Endodermal cell (in vitro differentiated cells): ENCODE measurements at regions not wholly inside any gene's neighbourhood (a gene's known extent, or its start where the extent isn't known, plus 50 kb on each side); places are given as distances from the start of the nearest gene placed in this dataset.

ENCODE experiments used
- DNase-seq: peaks from one replicate; pipeline ENCODE4 v3.0.0-alpha.2; 2017
- H3K27ac ChIP-seq: 2 replicates; pipeline ENCODE4 v1.5.1; 2013; ENCODE audit warnings: mild to moderate bottlenecking, low read depth, low read length, moderate library complexity
- H3K27me3 ChIP-seq: 2 replicates; pipeline ENCODE4 v1.6.1; 2013; ENCODE audit warnings: mild to moderate bottlenecking, low read length, moderate library complexity; ENCODE audit not compliant: insufficient read depth, control insufficient read depth, poor library complexity, severe bottlenecking
- H3K36me3 ChIP-seq: 2 replicates; pipeline ENCODE4 v1.7.0; 2013; ENCODE audit warnings: mild to moderate bottlenecking, low read length, moderate library complexity; ENCODE audit not compliant: control insufficient read depth, insufficient read depth
- H3K4me1 ChIP-seq: one replicate; pipeline ENCODE4 v1.7.0; 2013; ENCODE audit warnings: low read length; ENCODE audit not compliant: control insufficient read depth, insufficient read depth
- H3K4me3 ChIP-seq: 2 replicates; pipeline ENCODE4 v1.5.1; 2013; ENCODE audit warnings: mild to moderate bottlenecking, low read length, moderate library complexity
- H3K9ac ChIP-seq: 2 replicates; pipeline ENCODE4 v1.6.1; 2013; ENCODE audit warnings: mild to moderate bottlenecking, low read length, moderate library complexity; ENCODE audit not compliant: poor library complexity, severe bottlenecking; ENCODE audit errors: extremely low read depth
- H3K9me3 ChIP-seq: 2 replicates; pipeline ENCODE4 v1.6.1; 2013; ENCODE audit warnings: mild to moderate bottlenecking, low read length, moderate library complexity; ENCODE audit not compliant: control insufficient read depth
- H3K27ac Mint-ChIP-seq: 2 replicates; pipeline ENCODE4 v1.8.0; 2020; ENCODE audit warnings: mixed read lengths
- H3K27me3 Mint-ChIP-seq: 2 replicates; pipeline ENCODE4 v1.8.0; 2021; ENCODE audit warnings: mild to moderate bottlenecking, mixed read lengths; ENCODE audit not compliant: insufficient read depth
- H3K36me3 Mint-ChIP-seq: 2 replicates; pipeline ENCODE4 v1.8.0; 2020; ENCODE audit warnings: low read depth, mixed read lengths
- H3K4me1 Mint-ChIP-seq: 2 replicates; pipeline ENCODE4 v1.8.0; 2020; ENCODE audit warnings: mixed read lengths
- H3K4me3 Mint-ChIP-seq: 2 replicates; pipeline ENCODE4 v1.8.0; 2020; ENCODE audit warnings: mild to moderate bottlenecking, moderate library complexity, mixed read lengths
- H3K9me3 Mint-ChIP-seq: 2 replicates; pipeline ENCODE4 v1.8.0; 2020; ENCODE audit warnings: mild to moderate bottlenecking, mixed read lengths
- CTCF ChIP-seq: fragments of 200-600 bp; sonication (generic); conservative IDR thresholded peaks from 2 replicates; pipeline ENCODE4 v1.5.0; 2021; ENCODE audit warnings: antibody characterized with exemption, mild to moderate bottlenecking
- WGBS, 2 experiments: methylation state at CpG; one replicate each; pipeline versions ENCODE4 v1.1.5 to v1.1.7; 2013; ENCODE audit warnings: missing lambda C conversion rate in 2 of 2, mixed read lengths in 1 of 2; ENCODE audit not compliant: insufficient coverage in 1 of 2, insufficient read length in 1 of 2; 5-methylcytosine and 5-hydroxymethylcytosine counted together

GRCh38 chr5:136689552-136689951, 324.2 kb upstream of the TRPC7 start:
- H3K9ac ChIP-seq, result no peak overlapping the region
- Mint-ChIP-seq H3K27ac (no peak overlapping the region), H3K9me3 (peaks cover 51% of the 10 kb centered on the region), H3K4me3 (no peak overlapping the region), H3K4me1 (no peaks in the 10 kb centered on the region), H3K36me3 (peaks cover 9% of the 10 kb centered on the region), H3K27me3 (no peaks in the 10 kb centered on the region)
- no peak for TF ChIP-seq CTCF
- 40 to 64% methylated on average over 1 to 2 of the region's 2 CpGs for WGBS, 2 experiments
- H3K4me1 ChIP-seq, result no peaks in the 10 kb centered on the region
- no peaks in the 10 kb centered on the region for H3K27me3 ChIP-seq
- H3K36me3 ChIP-seq, result no peaks in the 10 kb centered on the region
- H3K27ac ChIP-seq, result no peak overlapping the region
- H3K9me3 ChIP-seq, result peaks cover 36% of the 10 kb centered on the region
- no peak overlapping the region for H3K4me3 ChIP-seq
- DNase-seq, result no peak

GRCh38 chr5:136686192-136686872, 321.0 kb upstream of the TRPC7 start:
- Mint-ChIP-seq H3K27ac (peak overlapping the region; percentile 69), H3K4me3 (no peak overlapping the region), H3K36me3 (peaks cover 14% of the 10 kb centered on the region), H3K27me3 (no peaks in the 10 kb centered on the region), H3K9me3 (peaks cover 73% of the 10 kb centered on the region), H3K4me1 (no peaks in the 10 kb centered on the region)
- no peaks in the 10 kb centered on the region for H3K4me1 ChIP-seq
- H3K27ac ChIP-seq, result no peak overlapping the region
- peak; percentile 83 for TF ChIP-seq CTCF
- no peak overlapping the region for H3K4me3 ChIP-seq
- WGBS, 2 experiments, result 45% methylated on average over 1 of the region's 1 CpG; no CpG with 5 or more reads in 1 of the 2 experiments
- no peak overlapping the region for H3K9ac ChIP-seq
- H3K36me3 ChIP-seq, result no peaks in the 10 kb centered on the region
- DNase-seq, result peak; percentile 62
- no peaks in the 10 kb centered on the region for H3K27me3 ChIP-seq
- peaks cover 44% of the 10 kb centered on the region for H3K9me3 ChIP-seq

DNA sequence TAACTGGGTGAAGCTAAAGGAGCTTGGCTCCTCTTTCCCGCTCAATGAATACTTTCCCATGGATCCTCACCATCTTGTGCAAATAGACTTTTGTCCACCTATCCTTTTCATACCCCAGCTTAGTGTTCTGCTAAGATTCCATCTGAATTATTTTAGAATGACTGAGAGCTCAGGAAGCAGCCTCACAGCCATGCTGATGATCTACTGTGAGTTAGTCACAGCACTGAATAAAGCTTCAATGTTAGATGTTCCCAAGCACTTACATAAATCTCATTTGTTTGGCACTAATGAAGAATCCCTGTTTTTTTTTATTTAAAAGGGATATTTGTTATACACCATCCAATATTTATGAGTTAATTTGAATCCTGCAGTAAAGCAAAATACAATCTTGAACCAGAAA, 317.6 kb upstream of the TRPC7 start:
- peaks cover 64% of the 10 kb centered on the region for H3K9me3 Mint-ChIP-seq
- no peak overlapping the region for H3K27ac ChIP-seq
- H3K36me3 ChIP-seq, result no peaks in the 10 kb centered on the region
- H3K27me3 Mint-ChIP-seq, result no peaks in the 10 kb centered on the region
- no peak overlapping the region for H3K4me3 ChIP-seq
- no peak for DNase-seq
- H3K27ac Mint-ChIP-seq, result no peak overlapping the region
- H3K36me3 Mint-ChIP-seq, result peaks cover 12% of the 10 kb centered on the region
- no peak overlapping the region for H3K4me3 Mint-ChIP-seq
- TF ChIP-seq CTCF, result no peak
- H3K4me1 ChIP-seq, result no peaks in the 10 kb centered on the region
- no peaks in the 10 kb centered on the region for H3K4me1 Mint-ChIP-seq
- H3K27me3 ChIP-seq, result no peaks in the 10 kb centered on the region
- 100% methylated on average over 1 of the region's 1 CpG; no CpG with 5 or more reads in 1 of the 2 experiments for WGBS, 2 experiments
- no peak overlapping the region for H3K9ac ChIP-seq
- H3K9me3 ChIP-seq, result peaks cover 54% of the 10 kb centered on the region
